Peyer's patch (tissue), 4 donors: ENCODE measurements at regions not wholly inside any gene's neighbourhood (a gene's known extent, or its start where the extent isn't known, plus 50 kb on each side); places are given as distances from the start of the nearest gene placed in this dataset.

Experiments used
- POLR2A ChIP-seq, 2 donors: fragments of 450-650 bp; IDR thresholded peaks; one replicate each; pipeline ENCODE4 v1.5.1; 2017; ENCODE audit warnings: antibody characterized with exemption in 2 of 2, mild to moderate bottlenecking in 2 of 2, moderate library complexity in 2 of 2
- TF ChIP-seq, protein P1 (sequence below), 6 experiments: fragments of 450-650 bp in 4 of 6; fragments of 200-600 bp in 2 of 6; sonication (generic) in 1 of 6; IDR thresholded peaks; one replicate each; pipeline ENCODE4 v1.5.1; 2017 to 2019; ENCODE audit warnings: antibody characterized with exemption in 6 of 6, mild to moderate bottlenecking in 3 of 6, moderate library complexity in 1 of 6

DNA sequence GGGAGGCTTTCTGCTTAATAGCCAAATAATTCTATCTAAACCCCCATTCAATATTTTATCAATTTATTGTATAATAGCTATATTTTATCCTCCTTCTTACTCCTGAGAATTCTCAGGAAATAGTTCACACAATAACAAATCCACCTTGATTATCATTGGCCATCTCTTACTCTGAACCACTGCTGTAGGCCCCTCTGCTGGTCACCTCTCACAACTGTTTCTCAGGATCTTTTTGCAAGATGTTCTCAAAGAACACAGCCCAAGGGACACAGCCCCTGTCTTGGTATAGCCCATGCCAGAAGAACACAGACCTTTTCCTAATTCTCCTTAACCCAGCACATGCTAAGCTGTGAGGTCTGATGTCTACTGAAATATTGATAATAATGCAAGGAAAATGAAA is 74.9 kb upstream of the HTR4 start:
- TF ChIP-seq, protein P1, sequence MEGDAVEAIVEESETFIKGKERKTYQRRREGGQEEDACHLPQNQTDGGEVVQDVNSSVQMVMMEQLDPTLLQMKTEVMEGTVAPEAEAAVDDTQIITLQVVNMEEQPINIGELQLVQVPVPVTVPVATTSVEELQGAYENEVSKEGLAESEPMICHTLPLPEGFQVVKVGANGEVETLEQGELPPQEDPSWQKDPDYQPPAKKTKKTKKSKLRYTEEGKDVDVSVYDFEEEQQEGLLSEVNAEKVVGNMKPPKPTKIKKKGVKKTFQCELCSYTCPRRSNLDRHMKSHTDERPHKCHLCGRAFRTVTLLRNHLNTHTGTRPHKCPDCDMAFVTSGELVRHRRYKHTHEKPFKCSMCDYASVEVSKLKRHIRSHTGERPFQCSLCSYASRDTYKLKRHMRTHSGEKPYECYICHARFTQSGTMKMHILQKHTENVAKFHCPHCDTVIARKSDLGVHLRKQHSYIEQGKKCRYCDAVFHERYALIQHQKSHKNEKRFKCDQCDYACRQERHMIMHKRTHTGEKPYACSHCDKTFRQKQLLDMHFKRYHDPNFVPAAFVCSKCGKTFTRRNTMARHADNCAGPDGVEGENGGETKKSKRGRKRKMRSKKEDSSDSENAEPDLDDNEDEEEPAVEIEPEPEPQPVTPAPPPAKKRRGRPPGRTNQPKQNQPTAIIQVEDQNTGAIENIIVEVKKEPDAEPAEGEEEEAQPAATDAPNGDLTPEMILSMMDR (IDR thresholded peaks at IDR 0.05), result peak in 3 of 6 experiments; percentile 19 to 35 (median 26)
- no peak for TF ChIP-seq POLR2A (IDR thresholded peaks at IDR 0.05)
